Left lung (tissue), 4 donors: ENCODE measurements at regions not wholly inside any gene's neighbourhood (a gene's known extent, or its start where the extent isn't known, plus 50 kb on each side); places are given as distances from the start of the nearest gene placed in this dataset.

Source experiments
- ATAC-seq: fragments of 200-7000 bp; cut with Tn5 transposase; one replicate; pipeline ENCODE4 v1.9.1; 2020; ENCODE audit warnings: moderate library complexity
- DNase-seq, 4 donors: peaks; one replicate each; pipeline ENCODE4 v3.0.0-alpha.2; 2013 to 2020
- H3K27ac ChIP-seq, 2 donors: fragments of 200-600 bp; sonication (generic) in 1 of 2; one replicate each; pipeline versions ENCODE4 v1.5.0 to v1.8.0; 2020 to 2021
- H3K27me3 ChIP-seq, 2 donors: fragments of 200-600 bp; sonication (generic) in 1 of 2; one replicate each; pipeline versions ENCODE4 v1.5.0 to v1.8.0; 2020 to 2021
- H3K36me3 ChIP-seq, 2 donors: fragments of 200-600 bp; sonication (generic) in 1 of 2; one replicate each; pipeline versions ENCODE4 v1.5.0 to v1.8.0; 2020 to 2021
- H3K4me1 ChIP-seq, 2 donors: fragments of 200-600 bp; one replicate each; pipeline ENCODE4 v1.8.0; 2021
- H3K4me3 ChIP-seq, 2 donors: fragments of 200-600 bp; sonication (generic) in 1 of 2; one replicate each; pipeline versions ENCODE4 v1.5.0 to v1.8.0; 2020 to 2021; ENCODE audit warnings: mild to moderate bottlenecking in 1 of 2
- H3K9me3 ChIP-seq, 2 donors: fragments of 200-600 bp; sonication (generic) in 1 of 2; one replicate each; pipeline versions ENCODE4 v1.5.0 to v1.8.0; 2020 to 2021
- CTCF ChIP-seq, 2 donors: fragments of 200-600 bp; sonication (generic) in 1 of 2; IDR thresholded peaks; one replicate each; pipeline versions ENCODE4 v1.5.0 to v1.8.0; 2021; ENCODE audit warnings: antibody characterized with exemption in 2 of 2
- intact Hi-C, 2 donors: fragments of 100-400 bp; cut with DNase I; formaldehyde crosslinking; loops; one replicate each; pipeline versions ENCODE4 v1.11.2 to v1.14.2; 2022
- donor health status: DM: no; HTN: yes; CAD: no.
- donor health status: DM: no; HTN: no; CAD: no.

- intact Hi-C loops, result no loop called here
- DNase-seq (no peak), ATAC-seq (no peak)
- Histone ChIP-seq H3K9me3 (no peaks in the 10 kb centered on the region), H3K27me3 (no peaks in the 10 kb centered on the region), H3K27ac (no peak overlapping the region), H3K4me3 (no peak overlapping the region), H3K4me1 (no peaks in the 10 kb centered on the region), H3K36me3 (no peaks in the 10 kb centered on the region)
- TF ChIP-seq CTCF (IDR thresholded peaks at IDR 0.05), result no peak
These were observed 356.1 kb downstream of the OTOL1 start for GRCh38 chr3:161852744-161853143.

- intact Hi-C loops, result no loop called here
- DNase-seq, result no peak
- no peak for TF ChIP-seq CTCF (IDR thresholded peaks at IDR 0.05)
- no peaks in the 10 kb centered on the region for H3K27me3 ChIP-seq
- H3K27ac ChIP-seq, result no peak overlapping the region
- H3K36me3 ChIP-seq, result no peaks in the 10 kb centered on the region
- no peaks in the 10 kb centered on the region for H3K4me1 ChIP-seq
- no peaks in the 10 kb centered on the region for H3K9me3 ChIP-seq
- peak; percentile 30 for ATAC-seq
- H3K4me3 ChIP-seq, result no peak overlapping the region
These were observed 357.7 kb downstream of the OTOL1 start for GRCh38 chr3:161854232-161854771.

- intact Hi-C loops, result no loop called here
- no peak for DNase-seq
- Histone ChIP-seq H3K27me3 (no peaks in the 10 kb centered on the region), H3K4me3 (no peak overlapping the region), H3K4me1 (no peaks in the 10 kb centered on the region), H3K9me3 (no peaks in the 10 kb centered on the region), H3K27ac (no peak overlapping the region), H3K36me3 (no peaks in the 10 kb centered on the region)
- no peak for TF ChIP-seq CTCF (IDR thresholded peaks at IDR 0.05)
- ATAC-seq, result no peak
These were observed 362.4 kb downstream of the OTOL1 start for GRCh38 chr3:161859057-161859456.

GRCh38 chr3:161859865-161860450, 363.4 kb downstream of the OTOL1 start:
- intact Hi-C loops, result no loop called here
- no peak for TF ChIP-seq CTCF (IDR thresholded peaks at IDR 0.05)
- no peak for DNase-seq

GRCh38 chr3:161863775-161864174, 367.2 kb downstream of the OTOL1 start:
- no peak overlapping the region for H3K27ac ChIP-seq
- intact Hi-C loops, result no loop called here

More at GRCh38 chr3:161859865-161860450, 363.4 kb downstream of the OTOL1 start:
- no peaks in the 10 kb centered on the region for H3K9me3 ChIP-seq
- ATAC-seq, result no peak
- no peak overlapping the region for H3K27ac ChIP-seq
- no peaks in the 10 kb centered on the region for H3K4me1 ChIP-seq
- H3K36me3 ChIP-seq, result no peaks in the 10 kb centered on the region
- no peak overlapping the region for H3K4me3 ChIP-seq
- H3K27me3 ChIP-seq, result no peaks in the 10 kb centered on the region

More at GRCh38 chr3:161863775-161864174, 367.2 kb downstream of the OTOL1 start:
- Histone ChIP-seq H3K4me3 (no peak overlapping the region), H3K27me3 (no peaks in the 10 kb centered on the region), H3K36me3 (no peaks in the 10 kb centered on the region), H3K4me1 (no peaks in the 10 kb centered on the region), H3K9me3 (no peaks in the 10 kb centered on the region)
- ATAC-seq (no peak), DNase-seq (no peak)
- TF ChIP-seq CTCF (IDR thresholded peaks at IDR 0.05), result no peak
